Prostate gland (tissue), 2 donors: ENCODE measurements at regions not wholly inside any gene's neighbourhood (a gene's known extent, or its start where the extent isn't known, plus 50 kb on each side); places are given as distances from the start of the nearest gene placed in this dataset.

ENCODE experiments used
- DNase-seq: peaks from one replicate; pipeline ENCODE4 v3.0.0-alpha.2; 2019; ENCODE audit warnings: low spot score
- H3K27ac ChIP-seq, 2 donors: fragments of 200-600 bp; sonication (generic); 2 replicates each; pipeline ENCODE4 v1.5.1; 2017 to 2019
- H3K27me3 ChIP-seq: fragments of 200-600 bp; sonication (generic); replicated peaks from 2 replicates; pipeline ENCODE4 v1.5.1; 2019; ENCODE audit not compliant: insufficient read depth
- H3K36me3 ChIP-seq, 2 donors: fragments of 200-600 bp; sonication (generic); 1 replicate in 1 of 2; 2 replicates in 1 of 2; pipeline versions ENCODE4 v1.5.1 to v1.8.1; 2017 to 2019
- H3K4me1 ChIP-seq: fragments of 200-600 bp; sonication (generic); replicated peaks from 2 replicates; pipeline ENCODE4 v1.5.1; 2019
- H3K4me3 ChIP-seq, 2 donors: fragments of 200-600 bp; sonication (generic); 2 replicates each; pipeline ENCODE4 v1.5.1; 2017 to 2019
- H3K9me3 ChIP-seq: fragments of 200-600 bp; sonication (generic); 2 replicates; pipeline ENCODE4 v1.5.1; 2017
- POLR2A ChIP-seq: fragments of 450-650 bp; IDR thresholded peaks from one replicate; pipeline ENCODE4 v1.6.1; 2016; ENCODE audit warnings: antibody characterized with exemption, mild to moderate bottlenecking
- POLR2AphosphoS5 ChIP-seq: sonication (generic); formaldehyde crosslinking; IDR thresholded peaks from one replicate; pipeline ENCODE4 v1.6.1; 2017; ENCODE audit warnings: antibody characterized with exemption
- WGBS: methylation state at CpG from one replicate; pipeline ENCODE4 v1.1.5; 2018; 5-methylcytosine and 5-hydroxymethylcytosine counted together
- intact Hi-C: fragments of 100-400 bp; cut with DNase I; formaldehyde crosslinking; loops from one replicate; pipeline ENCODE4 v1.14.2; 2022
- TF ChIP-seq, protein P1 (sequence below), 4 experiments: fragments of 200-600 bp in 2 of 4; fragments of 450-650 bp in 2 of 4; sonication (generic) in 2 of 4; IDR thresholded peaks; 1 replicate in 3 of 4; 2 replicates in 1 of 4; pipeline ENCODE4 v1.5.1; 2016 to 2019; ENCODE audit warnings: antibody characterized with exemption in 4 of 4, mild to moderate bottlenecking in 2 of 4, moderate library complexity in 2 of 4

DNA sequence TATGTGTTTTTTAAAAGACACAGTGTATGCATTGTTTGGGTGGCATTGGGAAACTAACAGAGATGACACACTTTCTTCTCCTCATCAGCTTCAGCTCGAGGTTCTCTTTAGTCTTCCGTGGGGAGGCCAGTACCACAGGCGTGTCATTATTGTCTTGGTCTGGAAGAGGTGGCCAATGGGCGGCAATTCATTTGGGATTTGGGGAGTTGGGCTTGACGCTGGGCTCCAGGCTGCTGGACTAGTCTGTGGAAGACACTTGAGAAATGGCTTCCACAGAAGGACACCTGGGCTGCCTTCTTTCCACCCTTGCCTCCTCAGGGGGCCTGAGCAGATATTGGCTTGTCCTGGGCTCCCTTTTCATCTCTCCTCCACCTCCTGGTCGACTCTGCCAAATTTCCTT, 192.2 kb downstream of the SH2D4B start:
- Histone ChIP-seq H3K36me3 (no peaks in the 10 kb centered on the region), H3K27ac (no peak overlapping the region), H3K27me3 (no peaks in the 10 kb centered on the region), H3K4me3 (no peak overlapping the region), H3K4me1 (no peaks in the 10 kb centered on the region), H3K9me3 (no peaks in the 10 kb centered on the region)
- WGBS, result 82% methylated on average over 6 of the region's 6 CpGs
- intact Hi-C loops, result no loop called here
- TF ChIP-seq, protein P1, sequence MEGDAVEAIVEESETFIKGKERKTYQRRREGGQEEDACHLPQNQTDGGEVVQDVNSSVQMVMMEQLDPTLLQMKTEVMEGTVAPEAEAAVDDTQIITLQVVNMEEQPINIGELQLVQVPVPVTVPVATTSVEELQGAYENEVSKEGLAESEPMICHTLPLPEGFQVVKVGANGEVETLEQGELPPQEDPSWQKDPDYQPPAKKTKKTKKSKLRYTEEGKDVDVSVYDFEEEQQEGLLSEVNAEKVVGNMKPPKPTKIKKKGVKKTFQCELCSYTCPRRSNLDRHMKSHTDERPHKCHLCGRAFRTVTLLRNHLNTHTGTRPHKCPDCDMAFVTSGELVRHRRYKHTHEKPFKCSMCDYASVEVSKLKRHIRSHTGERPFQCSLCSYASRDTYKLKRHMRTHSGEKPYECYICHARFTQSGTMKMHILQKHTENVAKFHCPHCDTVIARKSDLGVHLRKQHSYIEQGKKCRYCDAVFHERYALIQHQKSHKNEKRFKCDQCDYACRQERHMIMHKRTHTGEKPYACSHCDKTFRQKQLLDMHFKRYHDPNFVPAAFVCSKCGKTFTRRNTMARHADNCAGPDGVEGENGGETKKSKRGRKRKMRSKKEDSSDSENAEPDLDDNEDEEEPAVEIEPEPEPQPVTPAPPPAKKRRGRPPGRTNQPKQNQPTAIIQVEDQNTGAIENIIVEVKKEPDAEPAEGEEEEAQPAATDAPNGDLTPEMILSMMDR (IDR thresholded peaks at IDR 0.05), result no peak
- TF ChIP-seq POLR2A, result no peak
- TF ChIP-seq POLR2AphosphoS5, result no peak
- DNase-seq, result no peak

DNA sequence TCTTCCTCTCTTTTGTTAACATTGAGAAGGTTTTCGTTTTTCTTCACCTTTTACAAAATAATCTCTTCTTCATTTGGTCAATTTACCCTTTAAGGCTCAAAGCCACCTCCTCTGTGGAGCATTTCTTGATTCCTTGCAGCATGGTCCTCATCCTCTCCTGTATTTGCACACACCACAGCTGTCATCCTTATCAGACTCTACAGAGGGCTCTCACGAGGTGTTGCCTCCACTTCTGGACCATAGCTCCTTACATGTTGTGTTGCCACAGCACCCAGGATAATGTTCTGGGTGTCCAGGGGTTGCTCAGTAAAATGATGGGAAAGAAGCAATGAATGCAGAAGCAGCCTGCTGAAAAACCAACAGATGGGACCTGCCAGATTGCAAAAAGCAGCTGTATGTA, 192.8 kb downstream of the SH2D4B start:
- Histone ChIP-seq H3K4me3 (no peak overlapping the region), H3K27ac (no peak overlapping the region), H3K4me1 (no peaks in the 10 kb centered on the region), H3K36me3 (no peaks in the 10 kb centered on the region), H3K9me3 (no peaks in the 10 kb centered on the region), H3K27me3 (no peaks in the 10 kb centered on the region)
- no peak for DNase-seq
- intact Hi-C loops, result no loop called here
- TF ChIP-seq, protein P1 (IDR thresholded peaks at IDR 0.05), result no peak
- TF ChIP-seq POLR2AphosphoS5 (no peak), POLR2A (no peak)
- WGBS, result 53% methylated on average over 2 of the region's 2 CpGs

GRCh38 chr10:80734589-80734988, 196.9 kb downstream of the SH2D4B start:
- H3K4me3 ChIP-seq, result no peak overlapping the region
- H3K9me3 ChIP-seq, result no peaks in the 10 kb centered on the region
- TF ChIP-seq POLR2AphosphoS5 (no peak), POLR2A (no peak)
- TF ChIP-seq, protein P1 (IDR thresholded peaks at IDR 0.05), result no peak
- H3K27me3 ChIP-seq, result no peaks in the 10 kb centered on the region
- intact Hi-C loops, result no loop called here
- no peaks in the 10 kb centered on the region for H3K36me3 ChIP-seq
- no peak for DNase-seq
- no peak overlapping the region for H3K27ac ChIP-seq
- H3K4me1 ChIP-seq, result no peaks in the 10 kb centered on the region

DNA sequence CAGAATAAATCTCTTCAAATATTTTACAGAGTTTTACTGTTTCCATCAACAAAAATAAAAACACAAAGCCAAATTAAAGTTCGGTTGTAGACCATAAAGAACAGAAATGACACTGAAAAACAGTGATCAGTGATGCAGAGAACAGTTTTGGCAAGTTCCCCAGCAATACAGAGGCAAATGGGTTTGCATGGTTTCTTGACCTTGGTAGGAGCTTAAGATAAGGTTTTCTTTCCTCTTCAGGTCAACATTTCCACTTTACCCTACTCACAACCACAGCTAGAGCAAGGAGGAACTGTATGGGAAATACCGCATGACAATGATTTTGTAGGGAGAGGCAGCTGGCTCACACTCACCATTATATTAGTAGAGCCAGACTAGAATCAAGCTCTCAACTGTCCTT, 199.5 kb downstream of the SH2D4B start:
- no peak overlapping the region for H3K4me3 ChIP-seq
- intact Hi-C loops, result no loop called here
- no peak overlapping the region for H3K27ac ChIP-seq
- H3K36me3 ChIP-seq, result no peaks in the 10 kb centered on the region
- no peaks in the 10 kb centered on the region for H3K4me1 ChIP-seq
- H3K27me3 ChIP-seq, result peaks cover 4% of the 10 kb centered on the region
- WGBS, result 82% methylated on average over 2 of the region's 2 CpGs
- no peak for DNase-seq
- TF ChIP-seq POLR2A (no peak), POLR2AphosphoS5 (no peak)
- TF ChIP-seq, protein P1 (IDR thresholded peaks at IDR 0.05), result no peak
- H3K9me3 ChIP-seq, result no peaks in the 10 kb centered on the region

DNA sequence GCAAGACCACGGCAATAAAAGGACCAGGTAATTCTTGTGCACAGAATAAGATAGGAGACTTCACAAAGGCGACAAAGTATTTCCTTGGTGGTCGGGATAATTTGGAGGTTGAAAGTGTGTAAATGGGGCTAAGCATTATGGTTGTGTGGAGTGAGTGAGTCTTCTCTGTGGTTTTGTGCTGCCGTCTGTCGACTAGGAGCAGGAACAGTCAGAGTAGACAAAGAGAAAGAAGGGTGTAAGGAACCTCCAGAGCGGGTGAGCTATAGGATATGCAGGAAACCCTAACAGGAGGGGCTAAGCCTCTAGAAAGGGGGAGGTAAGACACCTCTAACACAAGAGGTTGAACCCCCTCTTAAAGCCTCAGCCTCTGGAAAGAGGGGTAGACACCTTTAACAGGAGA, 201.6 kb downstream of the SH2D4B start:
- Histone ChIP-seq H3K4me3 (no peak overlapping the region), H3K27ac (no peak overlapping the region), H3K9me3 (no peaks in the 10 kb centered on the region), H3K27me3 (peaks cover 4% of the 10 kb centered on the region), H3K4me1 (no peaks in the 10 kb centered on the region), H3K36me3 (no peaks in the 10 kb centered on the region)
- TF ChIP-seq POLR2A (no peak), POLR2AphosphoS5 (no peak)
- TF ChIP-seq, protein P1 (IDR thresholded peaks at IDR 0.05), result no peak
- no peak for DNase-seq
- 92% methylated on average over 6 of the region's 6 CpGs for WGBS
- intact Hi-C loops, result no loop called here
